ENCODE measurements at regions not wholly inside any gene's neighbourhood (a gene's known extent, or its start where the extent isn't known, plus 50 kb on each side); places are given as distances from the start of the nearest gene placed in this dataset.

DNA sequence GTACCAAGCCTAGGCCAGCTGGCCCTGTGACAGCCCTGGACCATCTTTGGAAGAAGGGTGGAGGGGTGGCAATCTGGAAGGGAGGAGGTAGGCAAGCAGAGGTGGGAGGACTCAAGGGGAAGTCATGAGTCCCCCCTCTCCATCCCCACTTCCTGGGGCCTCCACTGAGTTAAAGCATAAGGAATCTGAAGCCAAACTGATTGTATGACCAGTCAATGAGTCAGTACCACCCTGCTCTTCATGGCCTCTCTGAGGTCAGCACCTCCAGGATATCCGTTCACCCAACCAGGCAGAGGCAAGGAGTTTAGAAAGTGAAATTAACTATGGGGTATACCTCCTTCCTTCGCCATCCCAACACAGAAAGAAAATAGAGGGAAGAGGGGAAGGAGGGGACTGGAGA is 272.7 kb downstream of the SOX9 start:
- Mint-ChIP-seq H3K4me1 (no peaks in the 10 kb centered on the region), H3K27me3 (no peaks in the 10 kb centered on the region), H3K4me3 (no peak overlapping the region), H3K27ac (no peak overlapping the region), H3K36me3 (ENCODE audit: low read depth) (no peaks in the 10 kb centered on the region), H3K9me3 (no peaks in the 10 kb centered on the region)
- DNase-seq, result no peak
- ChIA-PET CTCF (no interaction called here), POLR2A (no interaction called here)

DNA sequence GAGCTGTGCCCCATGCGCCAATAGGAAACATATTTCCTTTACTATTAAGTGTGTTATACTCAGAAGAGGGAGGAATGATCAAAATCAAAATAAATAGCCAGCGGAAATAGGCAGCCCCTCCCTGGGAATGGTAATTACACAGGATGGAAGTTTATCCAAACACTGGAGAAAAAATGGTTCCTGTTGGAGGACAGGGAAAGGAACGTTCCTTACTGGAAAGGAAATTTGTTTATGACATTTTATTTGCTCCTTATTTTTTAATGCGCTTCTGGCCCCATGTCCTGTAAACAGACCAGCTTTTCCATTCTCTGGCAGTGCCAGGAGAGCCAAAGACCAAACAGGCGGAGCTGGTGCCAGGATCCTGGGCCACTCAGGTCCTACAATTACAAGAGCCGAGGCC is 273.7 kb downstream of the SOX9 start:
- ChIA-PET POLR2A (interaction anchor here (0.6 kb wide), 1 partner anchor 1114 kb away, joined by 3 read pairs; no protein-coding TSS in a partner anchor), CTCF (no interaction called here)
- Mint-ChIP-seq H3K36me3 (ENCODE audit: low read depth) (no peaks in the 10 kb centered on the region), H3K4me1 (no peaks in the 10 kb centered on the region), H3K4me3 (no peak overlapping the region), H3K27me3 (no peaks in the 10 kb centered on the region), H3K27ac (no peak overlapping the region), H3K9me3 (no peaks in the 10 kb centered on the region)
- no peak for DNase-seq

DNA sequence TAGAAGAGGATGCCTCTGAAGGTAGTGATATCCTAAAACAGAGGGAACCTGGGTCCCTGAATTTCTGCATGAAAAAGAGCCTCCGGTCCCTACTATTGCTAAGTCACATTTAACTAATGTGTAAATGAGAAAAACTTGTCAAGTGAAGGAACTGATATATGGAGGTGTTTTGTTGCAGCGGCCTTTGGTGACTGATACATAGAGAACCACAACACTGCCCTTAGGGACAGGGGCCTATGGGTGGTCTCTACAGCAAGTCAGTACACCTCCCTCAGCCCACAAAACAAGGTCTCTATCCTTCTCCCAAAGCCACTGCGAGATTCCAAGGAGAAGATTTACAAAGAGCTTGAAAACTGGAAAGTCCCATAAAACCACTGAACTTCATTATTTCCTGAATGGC is 275.3 kb downstream of the SOX9 start:
- Mint-ChIP-seq H3K4me3 (no peak overlapping the region), H3K4me1 (no peaks in the 10 kb centered on the region), H3K36me3 (ENCODE audit: low read depth) (no peaks in the 10 kb centered on the region), H3K9me3 (no peaks in the 10 kb centered on the region), H3K27me3 (no peaks in the 10 kb centered on the region), H3K27ac (no peak overlapping the region)
- DNase-seq, result no peak
- ChIA-PET POLR2A (no interaction called here), CTCF (interaction anchor here (0.5 kb wide), 1 partner anchor 23 kb away, joined by 3 read pairs; no protein-coding TSS in a partner anchor)

DNA sequence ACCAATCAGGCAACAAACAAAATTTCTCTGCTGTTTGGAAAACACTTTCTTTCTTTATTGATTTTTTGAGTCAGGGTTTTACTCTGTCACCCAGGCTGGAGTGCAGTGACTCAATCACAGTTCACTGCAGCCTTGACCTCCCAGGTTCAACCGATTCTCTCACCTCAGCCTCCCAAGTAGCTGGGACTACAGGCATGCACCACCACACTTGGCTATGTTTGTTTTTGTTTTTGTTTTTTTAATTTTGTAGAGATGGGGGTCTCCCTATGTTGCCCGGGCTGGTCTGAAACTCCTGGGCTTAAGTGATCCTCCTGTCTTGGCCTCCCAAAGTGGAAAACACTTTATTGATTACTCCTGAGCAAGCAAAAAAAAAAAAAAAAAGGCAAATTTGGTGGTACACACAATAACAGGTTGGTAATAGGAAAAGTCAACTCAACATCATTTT is 276.4 kb downstream of the SOX9 start:
- Mint-ChIP-seq H3K36me3 (ENCODE audit: low read depth) (no peaks in the 10 kb centered on the region), H3K27ac (no peak overlapping the region), H3K4me1 (no peaks in the 10 kb centered on the region), H3K4me3 (no peak overlapping the region), H3K9me3 (no peaks in the 10 kb centered on the region), H3K27me3 (no peaks in the 10 kb centered on the region)
- CTCF ChIA-PET, result no interaction called here
- POLR2A ChIA-PET, result no interaction called here
- no peak for DNase-seq

DNA sequence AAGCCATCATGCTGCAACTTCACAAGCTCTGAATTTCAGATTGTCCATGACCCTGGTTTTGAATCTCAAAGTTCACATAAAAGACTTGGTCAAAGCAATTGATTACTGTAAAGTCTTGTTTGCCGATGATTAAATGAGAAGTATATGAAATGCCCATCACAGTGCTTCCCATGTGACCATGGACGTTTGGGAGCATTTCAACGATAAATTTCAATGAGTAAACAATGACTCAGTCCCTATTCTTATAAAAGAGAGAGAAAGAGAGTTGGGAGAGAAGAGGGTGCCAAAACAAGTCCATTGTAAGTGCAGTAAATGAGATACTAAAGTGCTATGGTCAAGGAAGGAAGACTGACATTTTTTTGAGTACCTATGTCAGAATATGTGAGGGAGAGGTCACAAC is 276.9 kb downstream of the SOX9 start:
- Mint-ChIP-seq H3K9me3 (no peaks in the 10 kb centered on the region), H3K4me1 (no peaks in the 10 kb centered on the region), H3K4me3 (no peak overlapping the region), H3K27ac (no peak overlapping the region), H3K36me3 (ENCODE audit: low read depth) (no peaks in the 10 kb centered on the region), H3K27me3 (no peaks in the 10 kb centered on the region)
- no peak for DNase-seq
- CTCF ChIA-PET, result no interaction called here
- POLR2A ChIA-PET, result no interaction called here

DNA sequence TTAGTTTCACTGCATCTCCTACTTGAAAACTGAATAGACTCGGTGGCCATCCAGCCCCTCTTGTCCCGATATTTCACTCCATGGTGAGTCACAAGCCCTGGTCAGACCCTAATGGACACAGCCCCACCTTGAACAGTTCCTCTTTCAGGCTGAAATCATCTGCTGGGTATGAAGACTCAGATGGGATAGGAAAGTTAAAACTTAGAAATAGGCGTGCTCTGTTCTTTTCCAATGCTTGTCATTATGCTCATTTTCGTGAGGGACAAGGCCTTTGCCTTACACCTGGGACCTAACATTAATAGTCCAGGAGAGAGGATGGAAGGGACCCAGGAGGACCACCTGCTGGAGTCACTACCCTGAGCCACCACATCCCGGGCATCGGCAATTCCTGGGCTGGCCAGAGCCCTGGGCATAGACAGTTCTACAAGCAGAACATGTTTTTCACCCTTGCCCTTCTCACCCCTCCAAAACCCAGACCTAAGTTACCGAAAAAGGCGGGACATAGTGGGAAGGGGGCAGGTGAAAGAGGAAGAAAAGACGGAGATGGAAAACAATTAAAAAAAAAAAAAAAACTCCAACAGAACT is 278.3 kb downstream of the SOX9 start:
- H3K36me3 Mint-ChIP-seq (ENCODE audit: low read depth), result no peaks in the 10 kb centered on the region
- POLR2A ChIA-PET, result no interaction called here
- CTCF ChIA-PET, result no interaction called here
- H3K4me1 Mint-ChIP-seq, result no peaks in the 10 kb centered on the region
- no peak overlapping the region for H3K27ac Mint-ChIP-seq
- H3K9me3 Mint-ChIP-seq, result no peaks in the 10 kb centered on the region
- H3K27me3 Mint-ChIP-seq, result no peaks in the 10 kb centered on the region
- DNase-seq, result no peak
- H3K4me3 Mint-ChIP-seq, result no peak overlapping the region

DNA sequence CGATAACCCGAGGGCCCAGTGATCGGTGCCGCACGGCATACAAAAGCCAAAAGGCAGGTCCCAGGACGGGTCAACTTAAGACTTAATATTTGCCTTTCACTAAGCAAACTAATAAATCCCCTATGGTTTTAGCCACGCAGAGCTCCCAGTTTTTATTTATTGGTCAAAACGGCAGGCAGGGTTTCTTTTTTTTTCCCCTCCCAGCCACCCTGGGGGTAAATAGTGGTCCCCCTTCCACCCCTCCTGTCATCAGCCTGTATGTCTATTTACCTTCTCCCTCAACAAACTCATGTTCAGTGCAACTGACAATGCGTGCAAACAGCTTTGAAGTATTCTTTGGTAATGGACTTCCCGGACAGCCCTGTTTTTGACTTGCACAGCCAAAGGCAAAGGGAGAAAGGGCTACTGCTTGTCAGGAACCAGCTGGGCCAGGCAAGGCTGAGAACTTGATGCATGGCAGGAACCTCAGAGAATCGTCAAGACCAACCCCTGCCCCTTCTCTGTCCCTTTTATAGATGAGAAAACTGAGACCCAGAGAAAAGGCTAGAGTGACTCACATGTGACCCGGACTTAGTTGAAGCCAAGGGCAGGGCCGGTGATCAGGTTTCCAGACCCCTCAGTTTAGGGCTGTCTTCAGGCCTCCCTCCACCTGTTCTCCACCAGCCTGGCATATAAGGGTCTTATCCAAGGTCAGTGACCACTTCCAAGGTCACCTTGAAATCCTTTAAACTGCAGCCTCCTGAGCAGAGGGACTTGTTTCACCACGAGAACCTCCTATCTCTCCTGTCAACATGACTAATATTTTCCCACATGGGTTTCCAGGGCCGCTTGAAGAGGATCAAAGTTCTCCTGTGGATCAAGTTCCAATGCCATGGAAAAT is 279.0 kb downstream of the SOX9 start:
- ChIA-PET CTCF (interaction anchor here (0.6 kb wide), 1 partner anchor 15 kb away, joined by 4 read pairs; no protein-coding TSS in a partner anchor), POLR2A (no interaction called here)
- Mint-ChIP-seq H3K9me3 (no peaks in the 10 kb centered on the region), H3K27me3 (no peaks in the 10 kb centered on the region), H3K4me3 (no peak overlapping the region), H3K4me1 (no peaks in the 10 kb centered on the region), H3K36me3 (ENCODE audit: low read depth) (no peaks in the 10 kb centered on the region), H3K27ac (no peak overlapping the region)
- DNase-seq, result no peak

DNA sequence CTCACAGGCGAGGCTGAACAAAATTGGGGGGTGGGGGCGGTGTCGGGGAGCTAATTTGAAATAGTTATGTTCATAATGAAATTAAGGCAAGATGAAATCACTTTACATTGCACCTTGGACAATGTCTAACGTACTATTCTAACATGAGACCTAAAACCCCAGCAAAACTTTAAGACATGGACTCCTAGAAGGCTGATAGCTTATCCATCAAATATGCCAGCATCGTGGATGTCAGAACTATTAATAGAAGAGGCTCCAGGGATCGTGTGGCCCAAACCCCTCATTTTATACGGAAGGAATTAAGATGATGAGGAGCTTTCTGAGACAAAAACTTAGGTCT is 279.6 kb downstream of the SOX9 start:
- Mint-ChIP-seq H3K4me3 (no peak overlapping the region), H3K36me3 (ENCODE audit: low read depth) (no peaks in the 10 kb centered on the region), H3K27me3 (no peaks in the 10 kb centered on the region), H3K9me3 (no peaks in the 10 kb centered on the region), H3K4me1 (no peaks in the 10 kb centered on the region), H3K27ac (no peak overlapping the region)
- DNase-seq, result no peak
- POLR2A ChIA-PET, result no interaction called here
- CTCF ChIA-PET, result interaction anchor here (0.6 kb wide), 1 partner anchor 15 kb away, joined by 4 read pairs; no protein-coding TSS in a partner anchor

DNA sequence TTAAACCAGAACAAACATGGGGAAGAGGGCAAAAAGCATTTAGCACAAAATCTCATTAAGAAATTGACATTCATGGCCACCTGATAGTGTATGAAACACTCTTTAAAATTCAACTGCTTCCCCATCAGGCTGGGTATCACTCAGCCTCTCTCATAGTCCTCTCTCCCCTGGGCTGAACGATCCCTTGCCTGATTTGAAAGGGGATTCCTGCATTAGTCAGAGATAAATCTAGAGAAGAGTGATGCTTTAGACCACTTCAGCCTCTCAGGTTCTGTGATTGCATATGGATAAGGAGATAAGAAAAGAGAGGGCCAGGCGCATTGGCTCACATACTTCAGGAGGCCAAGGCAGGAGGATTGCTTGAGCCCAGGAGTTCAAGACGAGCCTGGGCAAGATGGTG is 280.0 kb downstream of the SOX9 start:
- H3K27me3 Mint-ChIP-seq, result no peaks in the 10 kb centered on the region
- no peaks in the 10 kb centered on the region for H3K36me3 Mint-ChIP-seq (ENCODE audit: low read depth)
- no peak overlapping the region for H3K27ac Mint-ChIP-seq
- no peaks in the 10 kb centered on the region for H3K9me3 Mint-ChIP-seq
- DNase-seq, result no peak
- ChIA-PET CTCF (no interaction called here), POLR2A (no interaction called here)
- no peaks in the 10 kb centered on the region for H3K4me1 Mint-ChIP-seq
- H3K4me3 Mint-ChIP-seq, result no peak overlapping the region

DNA sequence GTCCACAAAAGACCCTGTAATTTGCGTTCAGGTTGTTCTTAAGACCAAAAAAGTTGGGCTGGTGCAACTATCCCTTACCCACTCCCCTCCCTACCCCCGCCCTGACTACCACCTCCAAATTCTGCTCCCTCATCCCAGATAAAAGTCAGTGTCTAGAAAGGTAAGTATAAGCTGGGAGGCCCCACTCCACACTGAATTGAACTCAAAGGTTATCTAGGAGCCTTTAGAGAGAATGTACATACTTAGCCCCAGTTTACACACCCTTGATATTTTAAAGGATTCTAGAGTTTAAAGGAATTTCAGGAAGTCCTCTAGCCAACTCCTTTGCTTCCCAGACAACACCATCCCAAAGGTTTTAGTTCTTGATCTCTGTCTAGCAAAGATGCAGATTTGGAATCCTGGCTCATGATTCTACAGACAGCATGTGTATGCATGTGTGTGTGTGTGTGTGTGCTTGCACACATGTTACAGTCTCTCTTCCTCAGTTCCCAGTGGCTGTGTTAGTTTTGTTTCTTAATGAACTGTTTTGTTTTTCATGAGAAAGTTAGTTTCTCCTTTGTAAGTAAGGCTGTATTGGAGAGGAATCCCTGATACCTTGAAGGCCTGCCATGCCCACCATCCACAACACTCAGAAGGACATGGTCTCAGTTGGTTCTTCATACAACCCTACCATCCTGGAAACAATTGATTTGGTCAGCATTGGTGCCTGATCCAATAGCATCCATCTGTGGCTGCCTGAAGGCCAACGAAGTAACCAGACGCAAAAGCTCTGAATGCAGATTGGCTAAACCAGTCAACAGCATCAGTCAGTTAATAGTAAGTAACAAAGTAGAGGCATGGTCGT is 281.3 kb downstream of the SOX9 start:
- no peak overlapping the region for H3K27ac Mint-ChIP-seq
- ChIA-PET CTCF (no interaction called here), POLR2A (no interaction called here)
- H3K9me3 Mint-ChIP-seq, result no peaks in the 10 kb centered on the region
- H3K4me1 Mint-ChIP-seq, result no peaks in the 10 kb centered on the region
- no peaks in the 10 kb centered on the region for H3K27me3 Mint-ChIP-seq
- H3K4me3 Mint-ChIP-seq, result no peak overlapping the region
- DNase-seq, result no peak
- H3K36me3 Mint-ChIP-seq (ENCODE audit: low read depth), result no peaks in the 10 kb centered on the region

DNA sequence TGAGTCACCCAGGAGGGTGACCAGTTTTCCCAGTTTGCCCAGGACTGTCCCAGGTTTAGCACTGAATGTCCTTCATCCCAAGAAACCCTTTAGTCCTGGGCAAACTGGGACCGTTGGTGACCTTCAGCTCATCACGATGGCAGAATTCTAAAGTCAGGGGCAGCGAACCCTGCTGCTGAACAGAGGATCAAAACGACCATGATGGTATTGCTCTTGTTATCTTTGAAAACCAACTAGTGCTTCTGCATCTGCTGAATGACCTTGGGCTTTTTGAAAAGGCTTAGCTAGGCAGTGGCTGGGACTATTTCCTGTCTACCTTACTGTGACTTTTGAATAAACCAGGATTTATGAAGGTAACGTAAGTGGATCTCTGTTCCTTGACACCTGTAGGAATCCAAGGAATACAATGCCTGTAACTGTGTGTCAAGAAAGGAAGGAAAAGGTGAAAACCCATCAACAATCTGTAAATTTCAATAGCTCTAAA is 281.9 kb downstream of the SOX9 start:
- Mint-ChIP-seq H3K27ac (no peak overlapping the region), H3K9me3 (no peaks in the 10 kb centered on the region), H3K4me3 (no peak overlapping the region), H3K36me3 (ENCODE audit: low read depth) (no peaks in the 10 kb centered on the region), H3K27me3 (no peaks in the 10 kb centered on the region), H3K4me1 (no peaks in the 10 kb centered on the region)
- no peak for DNase-seq
- POLR2A ChIA-PET, result no interaction called here
- CTCF ChIA-PET, result no interaction called here

DNA sequence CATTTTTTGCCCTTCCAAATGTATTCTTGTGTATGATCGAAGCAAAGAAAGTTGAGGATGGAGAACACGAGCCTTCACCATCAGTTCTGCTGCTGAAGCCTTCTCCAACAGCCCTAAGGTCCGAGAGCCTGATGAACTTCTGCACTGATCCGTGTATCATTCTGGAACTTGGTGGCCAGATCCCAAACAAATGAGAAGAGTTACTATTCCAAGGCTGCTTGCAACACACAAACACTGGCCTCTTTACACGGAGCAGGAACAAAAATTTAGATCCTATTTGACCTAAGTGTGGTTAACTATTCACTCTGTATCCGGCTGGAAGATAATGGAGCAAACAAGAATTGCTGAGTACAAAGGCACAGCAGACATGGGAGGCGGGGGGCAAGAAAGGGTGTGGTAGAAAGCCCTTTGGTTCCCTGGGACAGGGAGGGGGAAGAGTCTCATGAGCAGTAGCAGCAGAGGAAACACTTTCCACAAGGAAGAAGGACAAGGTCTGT is 282.9 kb downstream of the SOX9 start:
- H3K27ac Mint-ChIP-seq, result no peak overlapping the region
- no peak overlapping the region for H3K4me3 Mint-ChIP-seq
- no peaks in the 10 kb centered on the region for H3K9me3 Mint-ChIP-seq
- no peak for DNase-seq
- H3K27me3 Mint-ChIP-seq, result no peaks in the 10 kb centered on the region
- ChIA-PET CTCF (no interaction called here), POLR2A (no interaction called here)
- no peaks in the 10 kb centered on the region for H3K4me1 Mint-ChIP-seq
- H3K36me3 Mint-ChIP-seq (ENCODE audit: low read depth), result no peaks in the 10 kb centered on the region

DNA sequence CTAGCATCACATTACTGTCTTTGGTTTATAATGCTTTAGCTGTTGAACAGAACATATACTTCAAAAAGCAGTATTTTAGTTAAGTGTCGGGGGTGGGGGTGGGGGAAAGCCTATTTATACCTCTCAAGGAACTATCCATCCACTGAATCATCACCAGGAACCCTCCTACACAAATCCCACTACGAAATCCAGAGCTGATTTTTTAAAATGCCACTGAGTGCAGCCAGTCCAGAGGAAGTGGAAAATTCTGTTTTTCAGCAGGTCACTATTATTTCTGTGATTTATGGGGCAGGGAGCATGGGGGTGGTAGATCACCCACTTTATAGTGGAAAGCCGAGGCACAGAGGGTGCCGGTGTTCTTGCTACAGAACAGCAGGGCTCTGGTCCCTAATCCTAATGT is 284.1 kb downstream of the SOX9 start:
- no peak for DNase-seq
- ChIA-PET POLR2A (no interaction called here), CTCF (interaction anchor here (0.6 kb wide), 1 partner anchor 319 kb away, joined by 3 read pairs; no protein-coding TSS in a partner anchor)
- H3K4me1 Mint-ChIP-seq, result no peaks in the 10 kb centered on the region
- no peak overlapping the region for H3K27ac Mint-ChIP-seq
- H3K4me3 Mint-ChIP-seq, result no peak overlapping the region
- H3K27me3 Mint-ChIP-seq, result no peaks in the 10 kb centered on the region
- no peaks in the 10 kb centered on the region for H3K36me3 Mint-ChIP-seq (ENCODE audit: low read depth)
- no peaks in the 10 kb centered on the region for H3K9me3 Mint-ChIP-seq

Measured in activated CD4-positive, alpha-beta T cell treated with anti-CD3 and anti-CD28 coated beads, Interleukin-2, amount 10 ng/mL, durations not matched to agents 7 days and 5 days (primary cell).